ENCODE measurements at regions not wholly inside any gene's neighbourhood (a gene's known extent, or its start where the extent isn't known, plus 50 kb on each side); places are given as distances from the start of the nearest gene placed in this dataset.

- Mint-ChIP-seq H3K27me3 (peaks cover 2 to 10% of the 10 kb centered on the region in 2 donors), H3K4me3 (no peak overlapping the region), H3K4me1 (no peaks in the 10 kb centered on the region), H3K9me3 (peaks cover 0 to 4% (median 0%) of the 10 kb centered on the region in 3 donors), H3K36me3 (no peaks in the 10 kb centered on the region), H3K27ac (no peak overlapping the region)
- H3K27me3 ChIP-seq (replicated peaks in 1 of 2; ENCODE audit: control insufficient read depth in 2 of 2, extremely low read depth in 1 of 2, insufficient read depth in 2 of 2, low read length in 1 of 2) = peaks cover 0 to 9% of the 10 kb centered on the region in 2 experiments
- no peaks in the 10 kb centered on the region for H3K9me3 ChIP-seq
- POLR2A ChIA-PET = no interaction called here
- H3K4me1 ChIP-seq (ENCODE audit: control insufficient read depth in 1 of 2, extremely low read depth in 1 of 2, insufficient read depth in 2 of 2, low read length in 2 of 2) = no peaks in the 10 kb centered on the region
- CTCF ChIA-PET = interaction anchor here in 1 of 2 donors (0.6 kb wide), 1 partner anchor 921 kb away, joined by 6 read pairs; no protein-coding TSS in a partner anchor
- no peak for ATAC-seq (replicated peaks in 1 of 4)
- H3K4me3 ChIP-seq (ENCODE audit: control insufficient read depth in 1 of 2, extremely low read depth in 1 of 2, low read length in 1 of 2) = no peak overlapping the region
- WGBS (ENCODE audit: insufficient coverage) = 82% methylated on average over 5 of the region's 5 CpGs
- DNase-seq = peak in 1 of 35 experiments; percentile 2
- no peaks in the 10 kb centered on the region for H3K36me3 ChIP-seq (ENCODE audit: control insufficient read depth in 2 of 2, extremely low read depth in 1 of 2, insufficient read depth in 1 of 2, low read length in 1 of 2)
- H3K27ac ChIP-seq (ENCODE audit: low read length) = no peak overlapping the region
Observed at GRCh38 chr18:78738076-78738690, 241.4 kb upstream of the SALL3 start.

GRCh38 chr18:78739115-78739514, 240.5 kb upstream of the SALL3 start:
- CTCF ChIA-PET = no interaction called here

GRCh38 chr18:78739882-78740677, 239.5 kb upstream of the SALL3 start:
- Histone ChIP-seq H3K27ac (ENCODE audit: low read length) (no peak overlapping the region), H3K9me3 (no peaks in the 10 kb centered on the region), H3K4me1 (ENCODE audit: control insufficient read depth in 1 of 2, extremely low read depth in 1 of 2, insufficient read depth in 2 of 2, low read length in 2 of 2) (no peaks in the 10 kb centered on the region), H3K36me3 (ENCODE audit: control insufficient read depth in 2 of 2, extremely low read depth in 1 of 2, insufficient read depth in 1 of 2, low read length in 1 of 2) (no peaks in the 10 kb centered on the region), H3K4me3 (ENCODE audit: control insufficient read depth in 1 of 2, extremely low read depth in 1 of 2, low read length in 1 of 2) (no peak overlapping the region), H3K27me3 (replicated peaks in 1 of 2; ENCODE audit: control insufficient read depth in 2 of 2, extremely low read depth in 1 of 2, insufficient read depth in 2 of 2, low read length in 1 of 2) (peaks cover 0 to 9% of the 10 kb centered on the region in 2 experiments)
- peak in 2 of 35 experiments; percentile 6 to 9 for DNase-seq
- Mint-ChIP-seq H3K4me1 (no peaks in the 10 kb centered on the region), H3K4me3 (no peak overlapping the region), H3K36me3 (no peaks in the 10 kb centered on the region), H3K9me3 (peaks cover 0 to 4% (median 0%) of the 10 kb centered on the region in 3 donors), H3K27me3 (peaks cover 2 to 10% of the 10 kb centered on the region in 2 donors), H3K27ac (no peak overlapping the region)
- 82% methylated on average over 15 of the region's 24 CpGs for WGBS (ENCODE audit: insufficient coverage)
- POLR2A ChIA-PET = no interaction called here
- ATAC-seq (replicated peaks in 1 of 4) = no peak
- CTCF ChIA-PET = no interaction called here

More at GRCh38 chr18:78739115-78739514, 240.5 kb upstream of the SALL3 start:
- ATAC-seq (replicated peaks in 1 of 4) = no peak
- Histone ChIP-seq H3K4me1 (ENCODE audit: control insufficient read depth in 1 of 2, extremely low read depth in 1 of 2, insufficient read depth in 2 of 2, low read length in 2 of 2) (no peaks in the 10 kb centered on the region), H3K36me3 (ENCODE audit: control insufficient read depth in 2 of 2, extremely low read depth in 1 of 2, insufficient read depth in 1 of 2, low read length in 1 of 2) (no peaks in the 10 kb centered on the region), H3K9me3 (no peaks in the 10 kb centered on the region), H3K4me3 (ENCODE audit: control insufficient read depth in 1 of 2, extremely low read depth in 1 of 2, low read length in 1 of 2) (no peak overlapping the region), H3K27ac (ENCODE audit: low read length) (no peak overlapping the region), H3K27me3 (replicated peaks in 1 of 2; ENCODE audit: control insufficient read depth in 2 of 2, extremely low read depth in 1 of 2, insufficient read depth in 2 of 2, low read length in 1 of 2) (peaks cover 0 to 9% of the 10 kb centered on the region in 2 experiments)
- WGBS (ENCODE audit: insufficient coverage) = 67% methylated on average over 1 of the region's 3 CpGs
- Mint-ChIP-seq H3K27ac (no peak overlapping the region), H3K27me3 (peaks cover 2 to 10% of the 10 kb centered on the region in 2 donors), H3K4me1 (no peaks in the 10 kb centered on the region), H3K4me3 (no peak overlapping the region), H3K9me3 (peaks cover 0 to 4% (median 0%) of the 10 kb centered on the region in 3 donors), H3K36me3 (no peaks in the 10 kb centered on the region)
- POLR2A ChIA-PET = no interaction called here
- DNase-seq = no peak

- Mint-ChIP-seq H3K4me3 (no peak overlapping the region), H3K27me3 (peaks cover 2 to 10% of the 10 kb centered on the region in 2 donors), H3K4me1 (no peaks in the 10 kb centered on the region), H3K9me3 (peaks cover 0 to 4% (median 0%) of the 10 kb centered on the region in 3 donors), H3K27ac (no peak overlapping the region), H3K36me3 (no peaks in the 10 kb centered on the region)
- ChIA-PET CTCF (no interaction called here), POLR2A (no interaction called here)
- no peaks in the 10 kb centered on the region for H3K4me1 ChIP-seq (ENCODE audit: control insufficient read depth in 1 of 2, extremely low read depth in 1 of 2, insufficient read depth in 2 of 2, low read length in 2 of 2)
- H3K27ac ChIP-seq (ENCODE audit: low read length) = no peak overlapping the region
- H3K27me3 ChIP-seq (replicated peaks in 1 of 2; ENCODE audit: control insufficient read depth in 2 of 2, extremely low read depth in 1 of 2, insufficient read depth in 2 of 2, low read length in 1 of 2) = peaks cover 0 to 9% of the 10 kb centered on the region in 2 experiments
- H3K36me3 ChIP-seq (ENCODE audit: control insufficient read depth in 2 of 2, extremely low read depth in 1 of 2, insufficient read depth in 1 of 2, low read length in 1 of 2) = no peaks in the 10 kb centered on the region
- no peak overlapping the region for H3K4me3 ChIP-seq (ENCODE audit: control insufficient read depth in 1 of 2, extremely low read depth in 1 of 2, low read length in 1 of 2)
- DNase-seq (peak in 1 of 35 experiments; percentile 2), ATAC-seq (replicated peaks in 1 of 4) (no peak)
- WGBS (ENCODE audit: insufficient coverage) = no CpG with 5 or more reads among the region's 13 CpGs
- no peaks in the 10 kb centered on the region for H3K9me3 ChIP-seq
Observed at GRCh38 chr18:78740876-78741275, 238.7 kb upstream of the SALL3 start.

- ATAC-seq (replicated peaks in 1 of 4) (no peak), DNase-seq (peak in 1 of 35 experiments; percentile 9)
- no peaks in the 10 kb centered on the region for H3K9me3 ChIP-seq
- no peaks in the 10 kb centered on the region for H3K36me3 ChIP-seq (ENCODE audit: control insufficient read depth in 2 of 2, extremely low read depth in 1 of 2, insufficient read depth in 1 of 2, low read length in 1 of 2)
- no peaks in the 10 kb centered on the region for H3K4me1 Mint-ChIP-seq
- no peak overlapping the region for H3K4me3 Mint-ChIP-seq
- ChIA-PET POLR2A (no interaction called here), CTCF (no interaction called here)
- H3K27me3 Mint-ChIP-seq = peaks cover 2 to 10% of the 10 kb centered on the region in 2 donors
- no peak overlapping the region for H3K27ac Mint-ChIP-seq
- peaks cover 0 to 9% of the 10 kb centered on the region in 2 experiments for H3K27me3 ChIP-seq (replicated peaks in 1 of 2; ENCODE audit: control insufficient read depth in 2 of 2, extremely low read depth in 1 of 2, insufficient read depth in 2 of 2, low read length in 1 of 2)
- no peaks in the 10 kb centered on the region for H3K36me3 Mint-ChIP-seq
- no peak overlapping the region for H3K27ac ChIP-seq (ENCODE audit: low read length)
- no peaks in the 10 kb centered on the region for H3K4me1 ChIP-seq (ENCODE audit: control insufficient read depth in 1 of 2, extremely low read depth in 1 of 2, insufficient read depth in 2 of 2, low read length in 2 of 2)
- no peak overlapping the region for H3K4me3 ChIP-seq (ENCODE audit: control insufficient read depth in 1 of 2, extremely low read depth in 1 of 2, low read length in 1 of 2)
- H3K9me3 Mint-ChIP-seq = peaks cover 0 to 4% (median 0%) of the 10 kb centered on the region in 3 donors
- 86% methylated on average over 29 of the region's 30 CpGs for WGBS (ENCODE audit: insufficient coverage)
Observed at GRCh38 chr18:78741381-78742217, 238.0 kb upstream of the SALL3 start.

GRCh38 chr18:78742218-78742745, 237.3 kb upstream of the SALL3 start:
- Mint-ChIP-seq H3K9me3 (peaks cover 0 to 4% (median 0%) of the 10 kb centered on the region in 3 donors), H3K4me3 (no peak overlapping the region), H3K4me1 (no peaks in the 10 kb centered on the region), H3K27ac (no peak overlapping the region), H3K27me3 (peaks cover 2 to 14% of the 10 kb centered on the region in 2 donors), H3K36me3 (no peaks in the 10 kb centered on the region)
- Histone ChIP-seq H3K36me3 (ENCODE audit: control insufficient read depth in 2 of 2, extremely low read depth in 1 of 2, insufficient read depth in 1 of 2, low read length in 1 of 2) (no peaks in the 10 kb centered on the region), H3K27ac (ENCODE audit: low read length) (no peak overlapping the region), H3K27me3 (replicated peaks in 1 of 2; ENCODE audit: control insufficient read depth in 2 of 2, extremely low read depth in 1 of 2, insufficient read depth in 2 of 2, low read length in 1 of 2) (peaks cover 0 to 9% of the 10 kb centered on the region in 2 experiments), H3K4me1 (ENCODE audit: control insufficient read depth in 1 of 2, extremely low read depth in 1 of 2, insufficient read depth in 2 of 2, low read length in 2 of 2) (no peaks in the 10 kb centered on the region), H3K4me3 (ENCODE audit: control insufficient read depth in 1 of 2, extremely low read depth in 1 of 2, low read length in 1 of 2) (no peak overlapping the region), H3K9me3 (no peaks in the 10 kb centered on the region)
- POLR2A ChIA-PET = no interaction called here
- CTCF ChIA-PET = no interaction called here
- WGBS (ENCODE audit: insufficient coverage) = 93% methylated on average over 11 of the region's 11 CpGs
- DNase-seq (peak in 1 of 35 experiments; percentile 11), ATAC-seq (replicated peaks in 1 of 4) (no peak)
